ENCODE measurements at regions not wholly inside any gene's neighbourhood (a gene's known extent, or its start where the extent isn't known, plus 50 kb on each side); places are given as distances from the start of the nearest gene placed in this dataset.

GRCh38 chr15:70424937-70425411, 327.3 kb upstream of the TLE3 start:
- DNase-seq (ENCODE audit: low spot score): no peak

GRCh38 chr15:70423267-70423666, 325.6 kb upstream of the TLE3 start:
- DNase-seq (ENCODE audit: low spot score): no peak

- no peak for DNase-seq (ENCODE audit: low spot score)
These were observed 324.6 kb upstream of the TLE3 start for GRCh38 chr15:70422342-70422741.

- DNase-seq (ENCODE audit: low spot score): no peak
These were observed 323.3 kb upstream of the TLE3 start for GRCh38 chr15:70420948-70421482.

- no peak for DNase-seq (ENCODE audit: low spot score)
These were observed 322.6 kb upstream of the TLE3 start for GRCh38 chr15:70420086-70420947.

- DNase-seq (ENCODE audit: low spot score): no peak
These were observed 321.2 kb upstream of the TLE3 start for GRCh38 chr15:70418943-70419342.

GRCh38 chr15:70417535-70417934, 319.8 kb upstream of the TLE3 start:
- no peak for DNase-seq (ENCODE audit: low spot score)

GRCh38 chr15:70416829-70417228, 319.1 kb upstream of the TLE3 start:
- no peak for DNase-seq (ENCODE audit: low spot score)

GRCh38 chr15:70415398-70415797, 317.7 kb upstream of the TLE3 start:
- DNase-seq (ENCODE audit: low spot score): no peak

GRCh38 chr15:70414626-70415025, 316.9 kb upstream of the TLE3 start:
- DNase-seq (ENCODE audit: low spot score): no peak

- DNase-seq (ENCODE audit: low spot score): no peak
These were observed 315.1 kb upstream of the TLE3 start for GRCh38 chr15:70412794-70413193.

GRCh38 chr15:70411143-70411863, 313.6 kb upstream of the TLE3 start:
- DNase-seq (ENCODE audit: low spot score): no peak

GRCh38 chr15:70410371-70410985, 312.8 kb upstream of the TLE3 start:
- no peak for DNase-seq (ENCODE audit: low spot score)

GRCh38 chr15:70409388-70409787, 311.7 kb upstream of the TLE3 start:
- no peak for DNase-seq (ENCODE audit: low spot score)

GRCh38 chr15:70407955-70408354, 310.2 kb upstream of the TLE3 start:
- DNase-seq (ENCODE audit: low spot score): no peak

GRCh38 chr15:70407336-70407670, 309.6 kb upstream of the TLE3 start:
- no peak for DNase-seq (ENCODE audit: low spot score)

- DNase-seq (ENCODE audit: low spot score): no peak
These were observed 309.1 kb upstream of the TLE3 start for GRCh38 chr15:70406617-70407335.

- no peak for DNase-seq (ENCODE audit: low spot score)
These were observed 304.0 kb upstream of the TLE3 start for GRCh38 chr15:70401709-70402108.

GRCh38 chr15:70400766-70401541, 303.2 kb upstream of the TLE3 start:
- no peak for DNase-seq (ENCODE audit: low spot score)

- no peak for DNase-seq (ENCODE audit: low spot score)
These were observed 301.5 kb upstream of the TLE3 start for GRCh38 chr15:70399204-70399603.

- DNase-seq (ENCODE audit: low spot score): no peak
These were observed 301.0 kb upstream of the TLE3 start for GRCh38 chr15:70398694-70399093.
